HAP-1 (cell line): ENCODE measurements at regions not wholly inside any gene's neighbourhood (a gene's known extent, or its start where the extent isn't known, plus 50 kb on each side); places are given as distances from the start of the nearest gene placed in this dataset.

Experiments
- DNase-seq, 2 experiments: peaks; one replicate each; pipeline ENCODE4 v3.0.0-alpha.2; 2016 to 2020; ENCODE audit warnings: low spot score in 2 of 2
- H3K27me3 ChIP-seq: fragments of 250-450 bp; sonication (Bioruptor Pico); 2 replicates; pipeline ENCODE4 v1.5.1; 2020; ENCODE audit warnings: low read depth, mild to moderate bottlenecking, moderate library complexity
- H3K36me3 ChIP-seq: fragments of 250-450 bp; sonication (Bioruptor Pico); replicated peaks from 2 replicates; pipeline ENCODE4 v1.5.1; 2020; ENCODE audit warnings: mild to moderate bottlenecking
- H3K4me1 ChIP-seq: fragments of 250-450 bp; sonication (Bioruptor Pico); 2 replicates; pipeline ENCODE4 v1.5.1; 2020; ENCODE audit warnings: mild to moderate bottlenecking
- H3K4me3 ChIP-seq: fragments of 250-450 bp; sonication (Bioruptor Pico); 2 replicates; pipeline ENCODE4 v1.5.1; 2020; ENCODE audit warnings: mild to moderate bottlenecking, moderate library complexity
- H3K9me3 ChIP-seq: fragments of 250-450 bp; sonication (Bioruptor Pico); 2 replicates; pipeline ENCODE4 v1.5.1; 2020; ENCODE audit warnings: mild to moderate bottlenecking, moderate library complexity
- in situ Hi-C: fragments of 300-500 bp; cut with MboI; formaldehyde crosslinking; loops from 3 replicates; pipeline ENCODE4 v1.14.3; 2020; ENCODE audit warnings: low sequenced_read_pairs, inconsistent platforms, mixed read lengths

DNA sequence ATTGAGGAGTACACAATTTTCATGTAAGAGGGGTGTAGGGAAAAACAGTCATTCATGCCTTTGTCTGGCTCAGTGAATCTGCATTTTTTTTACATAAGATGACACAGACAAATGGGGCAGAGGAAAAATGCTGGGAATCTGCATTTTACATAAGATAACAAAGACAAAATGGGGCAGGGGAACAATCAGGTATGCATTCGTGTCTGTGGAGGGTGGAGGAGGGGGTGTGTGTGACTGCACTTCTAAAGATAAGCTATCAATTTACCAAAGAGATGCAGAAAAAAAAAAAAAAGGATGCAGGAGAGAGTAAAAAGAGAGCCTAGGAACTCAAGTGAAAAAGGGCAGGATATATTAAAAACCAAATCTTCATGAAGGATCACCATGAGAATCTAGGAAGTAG, 637.4 kb downstream of the ZNF674 start:
- Histone ChIP-seq H3K9me3 (no peaks in the 10 kb centered on the region), H3K27me3 (no peaks in the 10 kb centered on the region), H3K4me1 (peaks cover 39% of the 10 kb centered on the region), H3K36me3 (no peaks in the 10 kb centered on the region), H3K4me3 (no peak overlapping the region)
- in situ Hi-C loops = no loop called here
- DNase-seq = no peak

DNA sequence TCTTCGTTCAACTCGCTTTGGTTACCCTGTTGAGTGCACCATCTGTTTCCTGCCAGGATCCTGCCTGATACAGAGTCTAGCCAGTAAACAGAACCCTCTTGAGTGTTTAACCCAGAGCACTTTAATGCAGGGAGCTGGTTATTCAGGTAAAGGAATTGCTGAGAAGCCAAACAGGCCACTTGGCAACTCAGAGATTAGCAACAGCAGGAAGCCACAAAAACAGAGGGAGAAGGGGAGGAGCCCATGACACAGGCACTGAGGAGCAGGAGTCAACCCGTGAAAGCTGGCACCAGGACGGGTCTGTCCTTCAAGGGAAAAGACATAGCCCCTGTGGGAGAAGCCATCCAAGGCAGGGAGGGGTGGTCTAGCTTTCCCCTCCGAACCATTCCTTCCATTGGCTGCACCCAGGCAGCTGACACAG, 641.4 kb downstream of the ZNF674 start:
- in situ Hi-C loops = no loop called here
- no peak overlapping the region for H3K4me3 ChIP-seq
- H3K27me3 ChIP-seq = no peaks in the 10 kb centered on the region
- DNase-seq = no peak
- H3K36me3 ChIP-seq = no peaks in the 10 kb centered on the region
- no peaks in the 10 kb centered on the region for H3K9me3 ChIP-seq
- peaks cover 9% of the 10 kb centered on the region for H3K4me1 ChIP-seq

DNA sequence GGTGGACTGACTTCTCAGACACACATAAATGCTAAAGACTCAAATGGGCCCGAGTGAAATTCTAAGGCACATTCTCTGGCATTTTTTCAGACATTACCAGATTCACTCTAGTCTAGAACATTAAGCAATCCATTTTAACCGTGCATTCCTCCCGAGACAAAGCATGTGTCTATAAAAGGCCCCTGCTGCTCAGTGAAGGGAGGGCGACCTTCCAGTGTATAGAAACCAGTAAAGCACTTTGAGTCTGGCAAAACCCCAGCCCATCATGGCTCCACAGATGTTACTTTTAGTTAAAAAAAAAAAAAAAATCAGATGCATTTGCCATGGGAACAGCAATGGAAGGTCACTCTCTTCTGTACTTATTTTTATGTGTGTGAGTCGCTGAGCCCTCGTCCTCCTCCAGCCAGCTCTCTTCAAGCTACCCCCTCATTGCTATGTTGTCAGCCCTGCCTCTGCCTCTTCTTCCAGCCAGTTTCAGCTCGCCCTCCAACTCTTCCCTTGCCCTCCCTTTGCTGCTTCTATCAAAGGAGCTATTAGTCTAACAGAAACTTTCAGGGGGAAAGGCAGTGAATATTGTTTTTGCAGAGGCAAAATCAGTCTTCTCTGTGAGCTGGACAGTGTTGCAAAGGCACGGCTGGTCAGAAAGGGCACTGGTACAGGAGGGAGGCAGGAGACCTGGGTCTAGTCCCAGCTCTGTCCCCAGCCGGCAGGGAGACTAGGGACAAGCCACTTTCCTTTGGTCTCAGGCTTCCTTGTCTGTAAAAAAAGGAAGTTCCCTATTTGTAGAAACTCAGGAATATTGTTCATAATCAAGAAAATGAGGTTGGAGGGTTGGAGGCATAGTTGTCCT, 644.2 kb downstream of the ZNF674 start:
- Histone ChIP-seq H3K36me3 (no peaks in the 10 kb centered on the region), H3K9me3 (no peaks in the 10 kb centered on the region), H3K4me3 (no peak overlapping the region), H3K27me3 (no peaks in the 10 kb centered on the region), H3K4me1 (peaks cover 3% of the 10 kb centered on the region; the same call in 1 of the 2 replicates)
- peak in 1 of 2 experiments; percentile 35 for DNase-seq
- in situ Hi-C loops = no loop called here

DNA sequence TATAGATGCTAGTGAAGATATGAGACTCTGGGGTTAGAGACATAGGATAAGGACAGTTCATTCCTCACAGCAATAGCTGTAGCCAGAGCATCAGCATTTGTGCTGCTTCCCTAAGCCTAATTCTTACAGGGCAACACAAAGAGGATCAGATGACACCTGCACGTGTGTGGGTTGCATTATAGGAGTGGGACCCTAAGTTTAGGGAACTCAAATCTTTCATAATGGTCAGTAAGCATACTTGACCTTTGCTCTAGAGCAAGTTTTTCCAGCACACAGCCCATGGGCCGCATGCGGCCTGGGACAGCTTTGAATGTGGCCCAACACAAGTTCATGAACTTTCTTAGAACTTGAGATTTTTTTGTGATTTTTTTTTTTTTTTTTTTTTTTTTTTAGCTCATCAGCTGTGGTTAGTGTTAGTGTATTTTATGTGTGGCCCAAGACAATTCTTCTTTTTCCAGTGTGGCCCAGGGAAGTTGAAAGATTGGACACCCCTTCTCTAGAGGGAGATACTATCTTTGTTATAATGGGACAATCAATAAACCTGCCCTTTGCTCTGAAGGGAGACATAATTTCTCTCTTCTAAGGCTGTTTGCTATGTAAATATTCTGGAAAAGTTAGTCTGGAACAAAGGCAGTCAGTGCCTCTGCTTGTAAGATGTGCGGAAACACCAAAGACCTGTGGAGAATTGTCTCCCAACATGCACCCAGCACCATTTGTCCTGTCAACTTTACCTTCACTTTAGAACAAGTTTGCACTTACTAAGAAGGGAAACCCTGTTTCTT, 650.2 kb downstream of the ZNF674 start:
- H3K4me1 ChIP-seq = no peaks in the 10 kb centered on the region
- DNase-seq = no peak
- no peaks in the 10 kb centered on the region for H3K9me3 ChIP-seq
- in situ Hi-C loops = no loop called here
- H3K36me3 ChIP-seq = no peaks in the 10 kb centered on the region
- no peak overlapping the region for H3K4me3 ChIP-seq
- no peaks in the 10 kb centered on the region for H3K27me3 ChIP-seq

DNA sequence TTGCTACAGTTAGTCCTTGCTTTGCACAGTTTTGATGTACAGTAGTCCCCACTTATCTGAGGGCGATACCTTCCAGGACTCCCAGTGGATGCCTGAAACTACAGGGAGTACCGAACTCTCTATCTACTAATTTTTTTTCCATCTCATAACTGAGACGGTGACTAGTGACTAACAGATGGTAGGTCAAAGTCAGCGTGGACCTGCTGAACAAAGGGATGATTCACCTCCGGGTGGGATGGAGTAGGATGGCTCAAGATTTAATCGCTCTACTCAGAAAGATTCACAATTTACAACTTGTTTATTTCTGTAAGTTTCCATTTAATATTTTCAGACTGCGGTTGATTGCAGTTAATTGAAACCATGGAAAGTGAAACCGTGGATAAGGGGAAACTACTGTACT, 655.8 kb downstream of the ZNF674 start:
- Histone ChIP-seq H3K36me3 (no peaks in the 10 kb centered on the region), H3K9me3 (no peaks in the 10 kb centered on the region), H3K4me1 (no peaks in the 10 kb centered on the region), H3K4me3 (no peak overlapping the region), H3K27me3 (no peaks in the 10 kb centered on the region)
- no peak for DNase-seq
- in situ Hi-C loops = no loop called here

GRCh38 chrX:45888518-45888917, 656.7 kb downstream of the ZNF674 start:
- no peaks in the 10 kb centered on the region for H3K27me3 ChIP-seq
- H3K4me1 ChIP-seq = no peaks in the 10 kb centered on the region
- no peak for DNase-seq
- in situ Hi-C loops = no loop called here
- H3K4me3 ChIP-seq = no peak overlapping the region
- no peaks in the 10 kb centered on the region for H3K36me3 ChIP-seq
- H3K9me3 ChIP-seq = no peaks in the 10 kb centered on the region

- in situ Hi-C loops = no loop called here
- no peaks in the 10 kb centered on the region for H3K36me3 ChIP-seq
Measured at GRCh38 chrX:45885931-45886330, 659.3 kb downstream of the ZNF674 start.

DNA sequence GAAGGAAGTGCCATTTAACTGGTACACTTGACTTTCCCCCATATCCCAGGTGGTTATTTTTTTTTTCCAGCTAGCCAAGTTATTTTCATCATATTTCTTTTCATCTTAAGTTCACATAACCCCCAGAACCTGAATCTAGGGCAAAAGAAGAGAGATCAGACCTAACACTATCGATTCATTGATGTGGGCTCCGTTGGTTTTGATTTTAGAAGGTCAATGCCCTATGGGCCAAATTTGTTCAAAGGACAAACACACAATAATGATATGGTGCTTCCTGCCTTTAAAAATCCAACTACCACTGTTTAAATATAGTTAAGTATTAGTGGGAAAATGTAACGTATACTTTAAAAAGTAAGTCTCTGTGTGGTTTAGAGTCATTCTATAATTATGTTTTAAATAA, 665.7 kb downstream of the ZNF674 start:
- Histone ChIP-seq H3K9me3 (no peaks in the 10 kb centered on the region), H3K36me3 (no peaks in the 10 kb centered on the region), H3K4me3 (no peak overlapping the region), H3K4me1 (no peaks in the 10 kb centered on the region), H3K27me3 (no peaks in the 10 kb centered on the region)
- in situ Hi-C loops = no loop called here
- no peak for DNase-seq

More at GRCh38 chrX:45885931-45886330, 659.3 kb downstream of the ZNF674 start:
- no peak for DNase-seq
- H3K4me3 ChIP-seq = no peak overlapping the region
- no peaks in the 10 kb centered on the region for H3K9me3 ChIP-seq
- H3K4me1 ChIP-seq = no peaks in the 10 kb centered on the region
- no peaks in the 10 kb centered on the region for H3K27me3 ChIP-seq

DNA sequence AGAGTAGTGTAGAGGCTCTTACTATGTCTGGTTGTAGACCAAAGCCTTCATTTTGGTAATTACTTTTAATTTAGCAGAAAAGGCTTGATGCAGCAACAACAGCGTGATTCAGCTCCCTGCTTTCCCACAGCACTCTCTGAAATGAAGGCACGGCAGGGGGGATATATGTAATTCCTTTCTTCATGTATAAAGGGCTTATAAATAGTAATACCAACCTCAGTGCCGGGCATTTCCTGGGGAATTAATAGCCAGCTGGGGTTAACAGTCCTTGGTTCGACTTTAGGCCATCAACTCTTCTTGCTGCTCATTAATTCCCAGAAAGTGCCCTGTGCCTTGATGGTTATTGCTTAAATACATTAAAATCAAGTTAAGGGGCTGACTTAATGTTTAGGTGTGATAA, 669.0 kb downstream of the ZNF674 start:
- no peaks in the 10 kb centered on the region for H3K9me3 ChIP-seq
- H3K4me3 ChIP-seq = no peak overlapping the region
- H3K4me1 ChIP-seq = no peaks in the 10 kb centered on the region
- no peak for DNase-seq
- in situ Hi-C loops = no loop called here
- no peaks in the 10 kb centered on the region for H3K36me3 ChIP-seq
- H3K27me3 ChIP-seq = no peaks in the 10 kb centered on the region

- in situ Hi-C loops = no loop called here
- H3K4me3 ChIP-seq = no peak overlapping the region
- no peaks in the 10 kb centered on the region for H3K36me3 ChIP-seq
- H3K27me3 ChIP-seq = no peaks in the 10 kb centered on the region
- H3K9me3 ChIP-seq = no peaks in the 10 kb centered on the region
- no peak for DNase-seq
- H3K4me1 ChIP-seq = no peaks in the 10 kb centered on the region
Measured at GRCh38 chrX:45873781-45874180, 671.4 kb downstream of the ZNF674 start.

GRCh38 chrX:45872480-45872879, 671.8 kb upstream of the DIPK2B start:
- H3K36me3 ChIP-seq = no peaks in the 10 kb centered on the region
- H3K27me3 ChIP-seq = no peaks in the 10 kb centered on the region
- no peaks in the 10 kb centered on the region for H3K9me3 ChIP-seq
- no peak for DNase-seq
- H3K4me3 ChIP-seq = no peak overlapping the region
- in situ Hi-C loops = no loop called here
- H3K4me1 ChIP-seq = no peaks in the 10 kb centered on the region

- DNase-seq = no peak
- Histone ChIP-seq H3K36me3 (no peaks in the 10 kb centered on the region), H3K27me3 (no peaks in the 10 kb centered on the region), H3K4me1 (no peaks in the 10 kb centered on the region), H3K4me3 (no peak overlapping the region), H3K9me3 (no peaks in the 10 kb centered on the region)
- in situ Hi-C loops = no loop called here
Measured at GRCh38 chrX:45868425-45868824, 667.7 kb upstream of the DIPK2B start.

DNA sequence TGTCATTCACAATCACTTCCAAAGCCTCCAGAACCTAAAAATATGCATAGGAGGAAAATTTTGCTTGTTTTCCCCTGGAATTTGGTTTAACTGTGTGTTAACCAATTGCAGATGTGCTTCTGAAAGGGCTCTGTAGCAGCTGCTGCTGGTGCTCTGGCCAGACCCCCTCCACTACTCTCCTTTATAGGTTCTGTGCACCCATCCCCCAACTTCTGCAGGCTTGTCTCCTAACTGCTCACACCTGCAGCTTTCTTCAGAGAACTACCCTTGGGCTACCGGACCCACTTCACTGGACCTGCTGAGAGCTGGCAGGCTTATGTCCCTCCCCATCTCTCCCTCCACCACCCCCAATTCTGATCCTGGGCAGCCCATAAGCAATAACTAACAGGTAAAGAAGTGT, 662.1 kb upstream of the DIPK2B start:
- Histone ChIP-seq H3K9me3 (no peaks in the 10 kb centered on the region), H3K27me3 (no peaks in the 10 kb centered on the region), H3K36me3 (no peaks in the 10 kb centered on the region), H3K4me1 (no peaks in the 10 kb centered on the region), H3K4me3 (no peak overlapping the region)
- in situ Hi-C loops = no loop called here
- DNase-seq = no peak

DNA sequence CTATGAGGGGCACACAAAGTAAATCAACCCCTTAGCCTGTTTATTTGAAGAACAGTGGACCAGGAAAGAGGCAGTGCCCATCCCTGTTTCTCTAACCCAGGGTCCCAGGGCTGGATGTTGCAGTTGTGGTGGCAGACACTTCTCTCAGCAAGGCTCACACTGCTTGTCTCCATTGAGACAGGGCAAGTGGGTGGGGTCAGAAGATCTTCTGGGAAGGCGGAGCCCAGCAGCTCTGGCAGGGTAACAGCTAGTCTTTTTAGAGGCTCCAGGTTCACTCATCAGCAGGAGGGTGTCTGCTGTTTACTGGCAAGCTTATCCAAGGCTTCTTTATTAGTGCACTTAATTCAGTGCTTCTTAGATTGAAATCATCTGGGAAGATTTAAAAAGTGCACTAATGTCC, 659.8 kb upstream of the DIPK2B start:
- Histone ChIP-seq H3K9me3 (no peaks in the 10 kb centered on the region), H3K36me3 (no peaks in the 10 kb centered on the region), H3K4me1 (peaks cover 3% of the 10 kb centered on the region; the same call in 1 of the 2 replicates), H3K4me3 (no peak overlapping the region), H3K27me3 (no peaks in the 10 kb centered on the region)
- DNase-seq = peak in 1 of 2 experiments; percentile 20
- in situ Hi-C loops = no loop called here
